ENCODE measurements at regions not wholly inside any gene's neighbourhood (a gene's known extent, or its start where the extent isn't known, plus 50 kb on each side); places are given as distances from the start of the nearest gene placed in this dataset.

DNA sequence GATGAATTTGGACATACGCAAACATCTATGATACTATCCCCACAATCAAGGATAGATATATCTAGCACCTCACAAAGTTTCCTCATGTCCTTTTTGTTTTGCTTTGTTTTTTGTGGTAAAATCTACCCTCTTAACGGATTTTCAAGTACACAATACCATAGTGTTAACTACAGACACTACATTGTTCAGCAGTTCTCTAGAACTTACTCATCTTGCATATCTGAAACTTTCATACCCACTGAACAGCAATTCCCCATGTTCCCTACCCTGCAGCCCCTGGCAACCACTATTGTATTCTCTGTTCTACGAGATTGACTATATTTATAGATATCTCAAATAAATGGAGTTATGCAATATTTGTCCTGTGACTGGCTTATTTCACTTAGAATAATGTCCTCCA, 58.1 kb upstream of the TJP1 start:
- DNase-seq: no peak

DNA sequence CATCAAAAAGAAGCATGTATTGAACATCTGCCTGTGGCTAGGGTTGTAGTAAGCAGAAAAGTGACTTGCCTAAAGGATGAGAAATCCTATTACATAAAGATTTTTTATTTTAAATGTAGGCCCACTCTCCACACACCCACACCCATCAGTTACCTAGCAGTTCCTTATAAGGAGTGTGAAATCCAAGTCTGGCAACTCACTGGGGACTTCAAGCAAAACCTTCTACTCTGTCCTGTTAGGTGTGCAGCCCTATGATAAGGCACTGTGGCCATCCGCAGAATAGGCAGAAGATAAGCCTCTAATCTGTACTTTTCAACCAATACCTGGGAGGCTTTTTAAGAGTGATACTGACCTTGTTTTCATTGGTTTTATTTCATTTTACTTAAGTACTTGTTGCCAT, 52.7 kb upstream of the TJP1 start:
- DNase-seq: no peak

DNA sequence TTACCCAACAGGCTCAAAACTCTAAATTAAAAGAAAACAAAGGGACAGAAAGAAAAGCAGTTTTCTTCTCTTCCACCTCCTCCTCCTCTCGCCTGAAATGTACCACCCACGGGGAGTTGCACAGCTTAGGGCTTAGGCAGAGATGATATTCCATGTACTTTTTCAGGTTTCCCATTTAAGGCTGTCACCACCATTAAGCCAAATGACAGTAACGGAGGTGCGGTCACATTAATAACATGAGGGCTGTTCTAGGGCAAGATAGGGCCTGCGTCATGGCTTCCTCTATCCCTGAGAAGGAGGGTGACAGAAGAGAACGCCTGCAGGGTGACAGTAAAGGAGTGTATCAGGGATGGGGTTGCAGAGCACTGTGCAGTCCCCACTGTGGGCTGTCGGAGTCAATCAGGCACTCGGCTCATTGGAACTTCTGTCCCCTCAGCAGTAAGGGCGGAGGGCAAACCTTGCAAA, 51.7 kb upstream of the TJP1 start:
- no peak for DNase-seq

DNA sequence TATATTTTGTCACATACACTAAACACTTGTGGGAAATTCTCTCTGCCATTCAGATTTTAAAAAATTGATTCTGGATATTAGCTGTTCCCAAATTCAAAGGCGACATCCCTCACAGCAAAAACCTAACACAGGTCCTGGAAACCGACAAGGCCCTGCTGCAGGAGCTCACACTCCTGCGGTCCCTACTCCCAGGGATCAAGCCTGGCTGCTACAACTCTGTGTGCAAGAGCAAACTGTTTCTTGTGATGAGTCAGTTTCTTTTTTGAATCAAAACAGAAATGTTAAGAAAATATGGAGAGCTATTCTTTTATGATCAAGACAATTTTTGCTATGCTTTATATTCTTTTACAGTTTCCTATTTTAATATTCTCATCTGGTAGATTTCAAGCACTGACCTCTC, 51.0 kb upstream of the TJP1 start:
- no peak for DNase-seq

DNA sequence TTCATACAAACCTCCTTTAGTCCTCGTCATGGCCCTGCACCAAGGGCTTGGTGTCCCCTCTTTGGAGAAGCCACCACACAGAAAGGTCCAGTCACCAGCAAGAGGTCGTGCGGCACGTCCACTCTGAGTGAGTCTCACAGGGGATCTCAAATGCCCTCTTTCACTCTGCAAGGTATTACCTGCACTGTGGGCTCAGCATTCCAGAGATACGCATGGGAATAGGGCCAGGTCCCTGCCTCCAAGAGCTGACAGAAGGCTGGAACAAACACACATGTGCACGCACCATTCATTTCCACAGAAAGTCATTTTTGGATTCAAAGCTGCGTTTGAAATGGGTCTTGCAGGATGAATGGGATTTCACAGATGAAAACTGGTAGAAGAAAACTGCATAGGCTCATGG, 50.4 kb upstream of the TJP1 start:
- no peak for DNase-seq
